Type B pancreatic cell (in vitro differentiated cells): ENCODE measurements at regions not wholly inside any gene's neighbourhood (a gene's known extent, or its start where the extent isn't known, plus 50 kb on each side); places are given as distances from the start of the nearest gene placed in this dataset.

Experiments
- DNase-seq: peaks from one replicate; pipeline ENCODE4 v3.0.0; 2021; ENCODE audit warnings: mixed read lengths; ENCODE audit not compliant: unreplicated experiment; ENCODE audit errors: extremely low spot score
- H3K27ac Mint-ChIP-seq: 2 replicates; pipeline ENCODE4 v1.8.0; 2021; ENCODE audit warnings: mild to moderate bottlenecking, mixed read lengths
- H3K27me3 Mint-ChIP-seq: 2 replicates; pipeline ENCODE4 v1.8.0; 2021; ENCODE audit warnings: mixed read lengths
- H3K36me3 Mint-ChIP-seq: 2 replicates; pipeline ENCODE4 v1.8.0; 2021; ENCODE audit warnings: mixed read lengths
- H3K4me1 Mint-ChIP-seq: one replicate; pipeline ENCODE4 v1.8.0; 2021; ENCODE audit warnings: mixed read lengths; ENCODE audit not compliant: unreplicated experiment
- H3K4me3 Mint-ChIP-seq: 2 replicates; pipeline ENCODE4 v1.8.0; 2021; ENCODE audit warnings: mild to moderate bottlenecking, mixed read lengths
- H3K9me3 Mint-ChIP-seq: 2 replicates; pipeline ENCODE4 v1.8.0; 2021; ENCODE audit warnings: mixed read lengths
- TF ChIP-seq, protein P1 (sequence below): fragments of 200-600 bp; sonication (generic); conservative IDR thresholded peaks from 2 replicates; pipeline ENCODE4 v1.5.0; 2021; ENCODE audit warnings: antibody characterized with exemption, mild to moderate bottlenecking

DNA sequence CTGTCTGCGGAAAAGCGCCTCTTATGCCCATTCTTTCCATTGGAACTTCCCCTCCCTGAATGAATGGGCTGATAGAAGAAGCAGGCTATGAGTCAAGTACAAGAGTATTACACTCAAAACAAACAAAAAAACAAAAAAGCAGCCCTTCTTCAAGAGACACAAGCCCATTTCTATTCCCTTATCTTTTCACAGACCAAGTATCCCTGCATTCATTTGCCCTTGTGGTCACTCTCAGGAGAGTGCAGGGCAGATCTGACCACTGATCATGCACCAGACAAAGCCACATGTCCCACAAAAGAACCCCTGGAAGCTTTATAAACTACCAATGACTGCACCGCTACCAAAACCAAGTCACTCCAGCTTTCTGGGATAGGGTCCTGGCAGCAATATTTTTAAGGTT is 262.5 kb upstream of the TAS2R1 start:
- Mint-ChIP-seq H3K4me3 (no peak overlapping the region), H3K9me3 (no peaks in the 10 kb centered on the region), H3K36me3 (no peaks in the 10 kb centered on the region), H3K4me1 (peaks cover 17% of the 10 kb centered on the region), H3K27me3 (peaks cover 4% of the 10 kb centered on the region), H3K27ac (no peak overlapping the region)
- TF ChIP-seq, protein P1, sequence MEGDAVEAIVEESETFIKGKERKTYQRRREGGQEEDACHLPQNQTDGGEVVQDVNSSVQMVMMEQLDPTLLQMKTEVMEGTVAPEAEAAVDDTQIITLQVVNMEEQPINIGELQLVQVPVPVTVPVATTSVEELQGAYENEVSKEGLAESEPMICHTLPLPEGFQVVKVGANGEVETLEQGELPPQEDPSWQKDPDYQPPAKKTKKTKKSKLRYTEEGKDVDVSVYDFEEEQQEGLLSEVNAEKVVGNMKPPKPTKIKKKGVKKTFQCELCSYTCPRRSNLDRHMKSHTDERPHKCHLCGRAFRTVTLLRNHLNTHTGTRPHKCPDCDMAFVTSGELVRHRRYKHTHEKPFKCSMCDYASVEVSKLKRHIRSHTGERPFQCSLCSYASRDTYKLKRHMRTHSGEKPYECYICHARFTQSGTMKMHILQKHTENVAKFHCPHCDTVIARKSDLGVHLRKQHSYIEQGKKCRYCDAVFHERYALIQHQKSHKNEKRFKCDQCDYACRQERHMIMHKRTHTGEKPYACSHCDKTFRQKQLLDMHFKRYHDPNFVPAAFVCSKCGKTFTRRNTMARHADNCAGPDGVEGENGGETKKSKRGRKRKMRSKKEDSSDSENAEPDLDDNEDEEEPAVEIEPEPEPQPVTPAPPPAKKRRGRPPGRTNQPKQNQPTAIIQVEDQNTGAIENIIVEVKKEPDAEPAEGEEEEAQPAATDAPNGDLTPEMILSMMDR, result no peak
- DNase-seq, result no peak

DNA sequence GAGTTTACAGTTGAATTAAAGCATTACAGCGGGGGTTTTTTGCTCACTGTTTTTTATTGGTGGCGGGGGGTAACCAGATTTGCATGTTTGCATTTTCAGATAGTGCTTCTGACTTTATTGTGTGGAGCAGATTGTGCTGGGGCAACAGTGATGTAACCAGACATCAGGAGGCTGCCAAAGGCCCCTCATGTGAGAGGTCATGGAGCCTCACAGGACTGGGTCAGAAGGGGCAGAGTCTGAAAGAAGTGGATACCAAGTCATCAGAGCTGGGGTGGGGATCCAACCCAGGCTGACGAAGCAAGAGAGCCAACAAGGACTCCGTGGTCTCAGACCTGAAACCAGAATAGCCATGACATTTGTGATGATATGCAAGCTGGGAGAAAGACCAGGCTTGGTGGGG is 259.4 kb upstream of the TAS2R1 start:
- Mint-ChIP-seq H3K27me3 (peaks cover 4% of the 10 kb centered on the region), H3K4me3 (no peak overlapping the region), H3K9me3 (no peaks in the 10 kb centered on the region), H3K27ac (no peak overlapping the region), H3K36me3 (no peaks in the 10 kb centered on the region), H3K4me1 (peaks cover 7% of the 10 kb centered on the region)
- TF ChIP-seq, protein P1, result no peak
- DNase-seq, result no peak

DNA sequence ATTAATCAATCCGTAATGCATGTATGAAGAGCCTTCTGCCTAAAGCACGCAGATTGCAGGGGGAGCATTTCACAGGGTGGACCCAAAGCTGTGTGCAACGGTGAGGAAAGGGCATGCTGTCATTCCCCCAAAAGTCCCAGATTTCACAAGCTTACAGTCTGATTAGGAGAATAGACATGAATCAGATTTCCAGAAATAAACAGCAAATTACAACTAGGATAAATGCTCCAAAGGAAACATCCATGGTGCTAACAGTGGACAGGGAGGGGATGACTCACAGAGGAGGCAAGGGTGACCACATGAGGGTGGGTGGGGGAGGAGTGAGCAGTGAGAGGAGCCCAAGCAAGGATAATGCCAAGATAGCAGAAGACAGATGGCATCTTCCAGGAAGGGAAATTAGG is 258.4 kb upstream of the TAS2R1 start:
- no peak overlapping the region for H3K4me3 Mint-ChIP-seq
- no peak for DNase-seq
- no peaks in the 10 kb centered on the region for H3K9me3 Mint-ChIP-seq
- peaks cover 7% of the 10 kb centered on the region for H3K4me1 Mint-ChIP-seq
- H3K27ac Mint-ChIP-seq, result no peak overlapping the region
- peaks cover 4% of the 10 kb centered on the region for H3K27me3 Mint-ChIP-seq
- no peaks in the 10 kb centered on the region for H3K36me3 Mint-ChIP-seq
- TF ChIP-seq, protein P1, result no peak

DNA sequence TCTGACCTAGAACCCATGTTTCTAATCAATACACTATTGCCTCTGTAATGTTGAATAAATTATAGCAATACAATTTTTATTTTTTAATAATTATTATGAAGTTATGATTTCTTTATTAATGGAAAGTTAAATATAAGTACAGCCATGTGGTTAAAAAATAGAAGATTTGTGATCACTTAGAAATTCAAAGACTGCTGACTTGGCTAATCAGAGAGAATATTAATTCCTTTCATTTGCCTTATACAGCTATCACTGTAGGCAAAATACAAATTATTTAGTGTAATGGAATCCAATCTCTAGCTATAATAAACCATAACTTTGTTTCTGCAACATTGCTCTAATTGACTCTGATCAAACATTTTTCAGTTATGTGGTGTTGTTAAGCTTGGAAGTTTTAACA is 255.0 kb upstream of the TAS2R1 start:
- H3K4me1 Mint-ChIP-seq, result peaks cover 7% of the 10 kb centered on the region

DNA sequence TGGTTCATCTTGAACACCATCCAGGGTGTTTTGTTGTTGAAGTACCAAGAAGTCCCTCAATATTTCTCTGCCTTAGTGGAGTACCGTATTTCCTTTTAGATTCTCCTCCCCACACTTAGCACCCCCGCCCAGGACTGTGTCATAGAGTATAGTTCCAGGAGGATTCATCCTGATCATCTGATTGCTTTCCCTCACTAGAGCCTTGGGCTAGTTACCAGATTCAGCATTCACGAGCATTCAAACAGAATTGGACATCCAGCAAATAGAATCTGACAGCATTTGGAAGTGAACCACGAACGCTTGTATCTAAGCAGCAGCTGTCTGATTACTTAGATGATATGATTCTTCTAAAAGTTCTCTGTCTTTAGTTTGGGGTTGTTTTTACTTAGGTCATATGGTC is 248.1 kb upstream of the TAS2R1 start:
- no peaks in the 10 kb centered on the region for H3K36me3 Mint-ChIP-seq
- peaks cover 12% of the 10 kb centered on the region for H3K9me3 Mint-ChIP-seq
- TF ChIP-seq, protein P1, result no peak
- no peak for DNase-seq
- H3K4me1 Mint-ChIP-seq, result peaks cover 9% of the 10 kb centered on the region
- H3K4me3 Mint-ChIP-seq, result no peak overlapping the region
- H3K27me3 Mint-ChIP-seq, result no peaks in the 10 kb centered on the region
- no peak overlapping the region for H3K27ac Mint-ChIP-seq

More for the DNA sequence above, 255.0 kb upstream of the TAS2R1 start:
- no peak overlapping the region for H3K27ac Mint-ChIP-seq
- DNase-seq, result no peak
- TF ChIP-seq, protein P1, result no peak
- no peaks in the 10 kb centered on the region for H3K27me3 Mint-ChIP-seq
- peaks cover 12% of the 10 kb centered on the region for H3K9me3 Mint-ChIP-seq
- H3K36me3 Mint-ChIP-seq, result no peaks in the 10 kb centered on the region
- no peak overlapping the region for H3K4me3 Mint-ChIP-seq

DNA sequence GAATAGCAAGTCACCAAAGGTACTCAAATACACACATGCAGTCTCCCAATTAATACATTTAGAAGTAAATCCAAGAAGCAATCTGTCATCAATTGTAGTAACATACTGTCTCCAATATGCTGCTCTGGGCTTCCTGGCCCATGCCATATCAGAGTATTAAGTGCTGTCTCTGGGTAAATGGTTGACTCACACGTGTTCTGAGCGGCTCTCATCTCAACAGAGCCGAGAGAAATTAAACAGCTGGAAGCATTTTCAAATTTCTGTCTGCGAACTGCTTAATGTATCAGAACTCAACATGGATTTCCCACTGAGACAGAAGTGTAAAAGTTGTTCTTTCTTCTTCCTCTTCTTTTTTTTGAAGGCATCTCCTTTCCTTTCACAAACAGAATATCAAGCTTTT is 247.3 kb upstream of the TAS2R1 start:
- Mint-ChIP-seq H3K9me3 (peaks cover 12% of the 10 kb centered on the region), H3K27me3 (no peaks in the 10 kb centered on the region), H3K27ac (no peak overlapping the region), H3K4me3 (no peak overlapping the region), H3K4me1 (peaks cover 9% of the 10 kb centered on the region), H3K36me3 (no peaks in the 10 kb centered on the region)
- TF ChIP-seq, protein P1, result no peak
- no peak for DNase-seq
